Right lobe of liver (tissue), 6 donors: ENCODE measurements at regions not wholly inside any gene's neighbourhood (a gene's known extent, or its start where the extent isn't known, plus 50 kb on each side); places are given as distances from the start of the nearest gene placed in this dataset.

Source experiments
- ATAC-seq, 4 donors: fragments of 200-7000 bp; cut with Tn5 transposase; one replicate each; pipeline ENCODE4 v1.9.1; 2020; ENCODE audit warnings: mild to moderate bottlenecking in 4 of 4, moderate library complexity in 4 of 4
- DNase-seq, 3 donors: peaks; one replicate each; pipeline ENCODE4 v3.0.0-alpha.2; 2020
- H3K27ac ChIP-seq, 3 donors: fragments of 200-600 bp; one replicate each; pipeline ENCODE4 v1.8.0; 2022
- H3K27me3 ChIP-seq, 2 donors: fragments of 200-600 bp; one replicate each; pipeline ENCODE4 v1.8.0; 2022
- H3K36me3 ChIP-seq, 4 donors: fragments of 200-600 bp; sonication (generic) in 1 of 4; one replicate each; pipeline versions ENCODE4 v1.5.1 to v1.8.0; 2017 to 2022; ENCODE audit warnings: control low read depth in 1 of 4
- H3K4me1 ChIP-seq, 4 donors: fragments of 200-600 bp; sonication (generic) in 1 of 4; one replicate each; pipeline versions ENCODE4 v1.5.1 to v1.8.0; 2017 to 2022; ENCODE audit warnings: control low read depth in 1 of 4
- H3K4me3 ChIP-seq, 3 donors: fragments of 200-600 bp; one replicate each; pipeline ENCODE4 v1.8.0; 2022
- H3K9me3 ChIP-seq, 4 donors: fragments of 200-600 bp; sonication (generic) in 1 of 4; one replicate each; pipeline versions ENCODE4 v1.5.1 to v1.8.0; 2017 to 2022; ENCODE audit warnings: control low read depth in 1 of 4
- CTCF ChIP-seq, 4 donors: fragments of 200-600 bp in 3 of 4; fragments of 450-650 bp in 1 of 4; IDR thresholded peaks; one replicate each; pipeline versions ENCODE4 v1.5.1 to v1.8.0; 2016 to 2022; ENCODE audit warnings: antibody characterized with exemption in 4 of 4, mild to moderate bottlenecking in 2 of 4
- POLR2A ChIP-seq: fragments of 450-650 bp; IDR thresholded peaks from one replicate; pipeline ENCODE4 v1.6.1; 2017; ENCODE audit warnings: antibody characterized with exemption, mild to moderate bottlenecking
- WGBS: methylation state at CpG from one replicate; pipeline ENCODE4 v1.1.6; 2018; ENCODE audit warnings: low coverage, low lambda C conversion rate; ENCODE audit not compliant: insufficient coverage; ENCODE audit errors: missing lambda C conversion rate; 5-methylcytosine and 5-hydroxymethylcytosine counted together
- intact Hi-C, 2 donors: fragments of 100-400 bp; cut with DNase I; formaldehyde crosslinking; loops; one replicate each; pipeline versions ENCODE4 v1.11.2 to v1.14.1; 2022
- donor health status: DM: no; HTN: yes; CAD: no.
- donor health status: DM: no; HTN: no; CAD: no.
- donor health status: DM: no; HTN: no; CAD: no.
- donor health status: DM: no; HTN: yes; CAD: no.
- donor health status: DM: no; HTN: yes; CAD: no.

- no peak for TF ChIP-seq CTCF (IDR thresholded peaks at IDR 0.05)
- TF ChIP-seq POLR2A, result no peak
- Histone ChIP-seq H3K36me3 (no peaks in the 10 kb centered on the region), H3K4me3 (no peak overlapping the region), H3K27ac (no peak overlapping the region), H3K4me1 (no peaks in the 10 kb centered on the region), H3K27me3 (no peaks in the 10 kb centered on the region), H3K9me3 (no peaks in the 10 kb centered on the region)
- DNase-seq (no peak), ATAC-seq (no peak)
- WGBS, result 57% methylated on average over 7 of the region's 7 CpGs
- intact Hi-C loops, result no loop called here
Observed at GRCh38 chr5:98621821-98622220, 151.6 kb upstream of the RGMB start.

- ATAC-seq, result no peak
- no peaks in the 10 kb centered on the region for H3K36me3 ChIP-seq
- DNase-seq, result no peak
Observed at GRCh38 chr5:98624145-98624880, 149.2 kb upstream of the RGMB start.

GRCh38 chr5:98627121-98627520, 146.3 kb upstream of the RGMB start:
- intact Hi-C loops, result no loop called here
- Histone ChIP-seq H3K27me3 (no peaks in the 10 kb centered on the region), H3K27ac (no peak overlapping the region), H3K4me3 (no peak overlapping the region), H3K9me3 (no peaks in the 10 kb centered on the region), H3K4me1 (no peaks in the 10 kb centered on the region), H3K36me3 (no peaks in the 10 kb centered on the region)
- no peak for ATAC-seq
- DNase-seq, result no peak
- whole genome bisulfite sequencing, result 52% methylated on average over 3 of the region's 3 CpGs
- no peak for TF ChIP-seq POLR2A
- TF ChIP-seq CTCF (IDR thresholded peaks at IDR 0.05), result no peak

More at GRCh38 chr5:98624145-98624880, 149.2 kb upstream of the RGMB start:
- H3K27me3 ChIP-seq, result no peaks in the 10 kb centered on the region
- H3K4me1 ChIP-seq, result no peaks in the 10 kb centered on the region
- H3K9me3 ChIP-seq, result no peaks in the 10 kb centered on the region
- intact Hi-C loops, result no loop called here
- WGBS, result 45% methylated on average over 3 of the region's 3 CpGs
- no peak overlapping the region for H3K4me3 ChIP-seq
- no peak for TF ChIP-seq POLR2A
- no peak for TF ChIP-seq CTCF (IDR thresholded peaks at IDR 0.05)
- H3K27ac ChIP-seq, result no peak overlapping the region

- no peaks in the 10 kb centered on the region for H3K4me1 ChIP-seq
Observed at GRCh38 chr5:98630621-98631020, 142.8 kb upstream of the RGMB start.

More at GRCh38 chr5:98630621-98631020, 142.8 kb upstream of the RGMB start:
- DNase-seq (no peak), ATAC-seq (no peak)
- Histone ChIP-seq H3K27ac (no peak overlapping the region), H3K36me3 (no peaks in the 10 kb centered on the region), H3K9me3 (no peaks in the 10 kb centered on the region), H3K4me3 (no peak overlapping the region), H3K27me3 (no peaks in the 10 kb centered on the region)
- TF ChIP-seq CTCF (IDR thresholded peaks at IDR 0.05), result no peak
- TF ChIP-seq POLR2A, result no peak
- 50% methylated on average over 1 of the region's 1 CpG for WGBS
- intact Hi-C loops, result no loop called here
